WTC11 (cell line): ENCODE measurements at regions not wholly inside any gene's neighbourhood (a gene's known extent, or its start where the extent isn't known, plus 50 kb on each side); places are given as distances from the start of the nearest gene placed in this dataset.
A peak's percentile ranks its signal among the peaks of the same experiment; 100 is the strongest.
"Not testable (repeated sequence)": the region's sequence is repeated elsewhere in the genome, so short reads cannot be mapped to it uniquely, and the experiment has no call there.

ENCODE experiments used
- ATAC-seq: fragments of 200-7000 bp; cut with Tn5 transposase; 2 replicates; pipeline ENCODE4 v1.10.0; 2021; ENCODE audit warnings: mild to moderate bottlenecking, moderate library complexity
- CTCF ChIA-PET: fragments of 300-600 bp; sonication (Branson Sonifier 250); formaldehyde crosslinking; loops from one replicate; lab custom pipeline; 2021; ENCODE audit warnings: antibody characterized with exemption; lab: Charles Lee
- POLR2A ChIA-PET: fragments of 350-600 bp; sonication (Branson Sonifier 250); formaldehyde crosslinking; loops from one replicate; lab custom pipeline; 2021; ENCODE audit warnings: antibody characterized with exemption; lab: Charles Lee
- DNase-seq: peaks from one replicate; pipeline ENCODE4 v3.0.0; 2021; ENCODE audit warnings: low spot score
- H3K27ac Mint-ChIP-seq: 2 replicates; pipeline ENCODE4 v1.8.0; 2021; ENCODE audit warnings: mixed read lengths
- H3K27me3 Mint-ChIP-seq: 2 replicates; pipeline ENCODE4 v1.8.0; 2021; ENCODE audit warnings: low read depth, mild to moderate bottlenecking, moderate library complexity, mixed read lengths
- H3K36me3 Mint-ChIP-seq: 2 replicates; pipeline ENCODE4 v1.8.0; 2021; ENCODE audit warnings: mixed read lengths
- H3K4me1 Mint-ChIP-seq: 2 replicates; pipeline ENCODE4 v1.8.0; 2022; ENCODE audit warnings: mixed read lengths
- H3K4me3 Mint-ChIP-seq: 2 replicates; pipeline ENCODE4 v1.8.0; 2021; ENCODE audit warnings: mild to moderate bottlenecking, moderate library complexity, mixed read lengths
- H3K9me3 Mint-ChIP-seq: 2 replicates; pipeline ENCODE4 v1.8.0; 2021; ENCODE audit warnings: mixed read lengths

DNA sequence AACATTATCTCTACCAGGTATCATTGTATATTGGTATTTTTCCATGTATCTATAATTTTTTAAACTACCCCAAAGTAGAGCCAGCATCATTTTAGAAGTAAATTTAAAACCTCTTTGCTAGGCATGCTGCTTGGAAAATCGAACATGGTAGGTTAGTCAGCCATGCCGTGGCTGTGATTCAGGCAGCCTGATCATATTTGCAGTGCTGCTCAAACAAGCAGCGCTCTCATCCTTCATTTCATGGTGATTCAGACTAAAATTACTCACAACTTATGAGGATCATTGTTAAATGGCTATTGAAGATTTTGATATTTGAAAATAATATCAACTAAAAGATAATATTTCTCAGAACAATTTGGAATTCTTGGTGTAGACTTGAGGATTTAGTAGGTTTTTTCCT lies 161.2 kb upstream of the SPATA31A3 start:
- POLR2A ChIA-PET, DNase-seq, H3K27me3 Mint-ChIP-seq, CTCF ChIA-PET, H3K9me3 Mint-ChIP-seq, H3K4me1 Mint-ChIP-seq, ATAC-seq, H3K4me3 Mint-ChIP-seq, H3K36me3 Mint-ChIP-seq, H3K27ac Mint-ChIP-seq: not testable (repeated sequence)

DNA sequence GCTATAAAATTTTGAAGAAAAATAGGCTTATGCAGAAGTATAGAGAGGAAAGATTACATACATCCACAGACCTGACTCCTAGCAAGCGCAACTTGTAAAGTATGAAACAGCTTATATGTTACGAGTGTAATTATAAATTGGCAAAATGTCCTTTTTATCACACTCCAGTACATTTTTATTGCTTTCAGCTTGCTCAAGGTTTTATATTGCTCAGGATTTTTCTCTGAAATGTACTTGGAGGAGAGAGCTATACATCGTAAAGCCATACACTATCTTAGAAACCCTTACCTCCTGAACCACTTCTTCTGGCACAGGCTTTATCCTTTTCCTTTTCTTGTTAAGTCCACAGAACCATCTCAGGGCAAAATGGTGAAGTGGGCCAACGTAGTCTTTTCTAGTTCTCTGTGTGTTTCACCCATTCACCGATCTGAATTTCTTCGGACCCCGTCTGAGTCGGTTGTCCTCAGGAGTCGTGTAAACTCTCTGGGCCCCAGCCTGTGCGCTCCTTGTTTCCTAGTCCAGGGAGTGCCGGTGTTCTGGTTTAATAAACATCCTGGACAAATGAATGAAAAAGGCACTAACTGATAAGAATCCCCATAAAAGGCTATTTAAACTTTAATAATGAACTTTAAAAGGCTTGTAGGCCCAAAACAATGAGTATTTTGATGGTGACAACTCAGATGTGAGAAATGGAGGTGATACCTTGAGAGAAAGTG lies 150.2 kb upstream of the SPATA31A3 start:
- H3K36me3 Mint-ChIP-seq, H3K27me3 Mint-ChIP-seq, POLR2A ChIA-PET, H3K4me3 Mint-ChIP-seq, H3K4me1 Mint-ChIP-seq, H3K9me3 Mint-ChIP-seq, H3K27ac Mint-ChIP-seq, DNase-seq, CTCF ChIA-PET, ATAC-seq: not testable (repeated sequence)

DNA sequence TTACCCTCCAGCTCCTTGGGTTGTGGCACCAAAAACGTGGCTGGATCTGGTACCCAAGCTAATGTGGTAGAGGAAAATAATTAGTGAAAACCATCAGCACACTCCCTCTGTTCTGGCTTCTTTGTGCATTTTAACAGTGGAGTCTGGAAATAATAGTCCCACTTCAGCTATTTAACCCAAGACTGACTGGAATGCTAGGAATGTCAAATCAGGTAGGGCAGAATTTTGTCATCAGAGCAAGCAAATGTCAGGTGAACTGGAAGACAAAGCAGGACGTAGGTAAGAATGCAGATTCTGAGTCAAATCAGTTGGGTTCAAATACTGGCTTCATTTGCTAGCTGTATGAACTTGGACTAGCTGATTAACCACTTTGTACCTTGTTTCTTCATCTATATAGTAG lies 144.0 kb upstream of the SPATA31A3 start:
- DNase-seq, H3K9me3 Mint-ChIP-seq, H3K27ac Mint-ChIP-seq, CTCF ChIA-PET, H3K4me3 Mint-ChIP-seq, H3K4me1 Mint-ChIP-seq, POLR2A ChIA-PET, H3K36me3 Mint-ChIP-seq, H3K27me3 Mint-ChIP-seq: not testable (repeated sequence)
- peak; percentile 72 for ATAC-seq

GRCh38 chr9:67133124-67133523 lies 140.8 kb upstream of the SPATA31A3 start:
- POLR2A ChIA-PET, H3K9me3 Mint-ChIP-seq: not testable (repeated sequence)

DNA sequence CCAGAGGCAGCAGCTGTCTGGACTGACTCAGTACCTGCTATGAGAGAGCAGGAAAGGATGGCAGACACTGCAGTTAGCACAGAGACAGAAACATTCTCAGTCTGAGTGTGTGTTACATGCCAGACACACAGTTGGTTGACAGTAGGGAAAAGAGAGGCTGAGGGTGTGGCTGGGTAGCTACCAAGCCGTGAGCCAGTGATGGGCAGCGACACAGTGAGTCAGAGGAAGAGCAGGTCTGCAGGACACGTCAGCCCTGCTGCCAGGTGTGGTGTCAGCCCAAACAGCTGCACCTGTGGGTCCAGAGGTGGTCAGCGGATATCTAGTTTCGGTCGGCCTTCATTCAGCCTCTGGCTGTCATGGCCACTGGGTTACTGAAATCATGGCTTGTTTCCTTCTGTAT lies 124.4 kb upstream of the SPATA31A3 start:
- H3K27me3 Mint-ChIP-seq, H3K27ac Mint-ChIP-seq, POLR2A ChIA-PET, H3K4me3 Mint-ChIP-seq, H3K36me3 Mint-ChIP-seq, CTCF ChIA-PET, DNase-seq, H3K4me1 Mint-ChIP-seq, ATAC-seq, H3K9me3 Mint-ChIP-seq: not testable (repeated sequence)

More at GRCh38 chr9:67133124-67133523, 140.8 kb upstream of the SPATA31A3 start:
- H3K27me3 Mint-ChIP-seq, H3K4me3 Mint-ChIP-seq, H3K27ac Mint-ChIP-seq, H3K36me3 Mint-ChIP-seq, H3K4me1 Mint-ChIP-seq, ATAC-seq, CTCF ChIA-PET, DNase-seq: not testable (repeated sequence)

DNA sequence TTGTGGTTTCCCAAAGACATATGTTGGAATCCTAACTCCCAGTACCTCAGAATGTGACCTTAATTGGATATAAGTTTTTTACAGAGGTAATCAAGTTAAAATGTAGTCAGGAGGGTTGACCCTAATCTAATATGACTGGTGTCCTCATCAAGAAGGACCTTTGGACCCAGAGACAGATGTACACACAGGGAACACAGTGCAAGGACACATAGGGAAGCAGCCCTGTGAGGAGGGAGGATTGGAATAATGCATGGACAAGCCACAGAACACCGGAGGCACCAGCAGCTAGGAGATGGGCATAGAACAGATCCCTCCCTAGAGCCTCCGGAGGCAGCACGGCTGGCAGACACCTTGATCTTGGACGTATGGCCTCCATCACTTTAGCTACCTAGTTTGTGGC lies 119.8 kb upstream of the SPATA31A3 start:
- H3K4me1 Mint-ChIP-seq, POLR2A ChIA-PET, CTCF ChIA-PET, H3K9me3 Mint-ChIP-seq, H3K27me3 Mint-ChIP-seq, ATAC-seq, H3K36me3 Mint-ChIP-seq, DNase-seq, H3K4me3 Mint-ChIP-seq, H3K27ac Mint-ChIP-seq: not testable (repeated sequence)

- H3K27ac Mint-ChIP-seq, H3K4me3 Mint-ChIP-seq, DNase-seq, ATAC-seq, H3K9me3 Mint-ChIP-seq, POLR2A ChIA-PET, H3K36me3 Mint-ChIP-seq, H3K4me1 Mint-ChIP-seq, CTCF ChIA-PET, H3K27me3 Mint-ChIP-seq: not testable (repeated sequence)
Observed at GRCh38 chr9:67111733-67112132, 119.4 kb upstream of the SPATA31A3 start.

GRCh38 chr9:67109859-67110258 lies 117.5 kb upstream of the SPATA31A3 start:
- ATAC-seq, H3K4me1 Mint-ChIP-seq, CTCF ChIA-PET, H3K9me3 Mint-ChIP-seq, POLR2A ChIA-PET, DNase-seq, H3K4me3 Mint-ChIP-seq, H3K27me3 Mint-ChIP-seq, H3K27ac Mint-ChIP-seq, H3K36me3 Mint-ChIP-seq: not testable (repeated sequence)

DNA sequence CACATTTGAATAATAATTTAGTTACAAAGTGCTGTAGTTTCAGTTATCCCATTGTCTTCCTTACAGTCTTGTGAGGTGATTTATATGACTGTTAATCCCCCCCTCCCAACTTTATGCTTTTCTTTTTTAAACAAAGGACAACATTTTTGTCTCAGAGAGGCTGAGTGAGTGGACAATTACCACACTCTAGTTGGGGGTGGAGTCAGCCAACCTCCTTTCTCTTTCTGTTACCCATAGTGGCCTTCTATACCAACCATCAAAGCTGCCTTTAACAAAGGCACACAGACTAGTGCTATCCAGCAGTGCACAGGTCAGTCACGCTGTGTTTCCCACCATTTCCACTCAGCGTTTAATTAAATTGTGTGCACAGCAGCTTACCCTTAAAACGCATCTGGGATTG lies 114.3 kb upstream of the SPATA31A3 start:
- H3K9me3 Mint-ChIP-seq, H3K27ac Mint-ChIP-seq, H3K27me3 Mint-ChIP-seq, DNase-seq, CTCF ChIA-PET, H3K4me3 Mint-ChIP-seq, H3K4me1 Mint-ChIP-seq, H3K36me3 Mint-ChIP-seq, POLR2A ChIA-PET: not testable (repeated sequence)
- ATAC-seq: peak; percentile 56

GRCh38 chr9:67102506-67103276 lies 110.3 kb upstream of the SPATA31A3 start:
- POLR2A ChIA-PET, H3K4me3 Mint-ChIP-seq, DNase-seq, CTCF ChIA-PET, H3K27ac Mint-ChIP-seq, H3K27me3 Mint-ChIP-seq, ATAC-seq, H3K36me3 Mint-ChIP-seq, H3K9me3 Mint-ChIP-seq, H3K4me1 Mint-ChIP-seq: not testable (repeated sequence)

DNA sequence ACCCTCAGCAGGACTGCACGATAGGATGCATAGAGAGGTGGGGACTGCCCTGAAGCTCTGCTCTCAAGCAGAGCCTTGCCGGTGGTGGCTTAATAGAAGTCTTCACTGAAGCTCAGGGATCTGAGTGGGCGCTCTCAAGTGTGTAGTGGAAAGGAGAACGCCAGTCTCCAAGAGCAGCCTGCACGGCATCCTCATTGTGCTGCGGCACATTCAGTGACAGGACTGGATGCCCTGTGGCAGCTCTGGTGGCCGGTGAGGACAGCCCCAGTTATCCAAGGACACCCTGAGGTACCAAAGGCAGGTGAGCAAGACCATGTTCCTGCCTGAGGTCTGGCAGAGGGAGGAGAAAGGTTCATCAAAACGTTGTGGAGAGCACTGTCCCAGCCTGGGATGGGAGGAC lies 98.8 kb upstream of the SPATA31A3 start:
- H3K4me3 Mint-ChIP-seq, CTCF ChIA-PET, H3K27ac Mint-ChIP-seq, DNase-seq, H3K9me3 Mint-ChIP-seq, POLR2A ChIA-PET, H3K36me3 Mint-ChIP-seq, ATAC-seq, H3K27me3 Mint-ChIP-seq, H3K4me1 Mint-ChIP-seq: not testable (repeated sequence)

DNA sequence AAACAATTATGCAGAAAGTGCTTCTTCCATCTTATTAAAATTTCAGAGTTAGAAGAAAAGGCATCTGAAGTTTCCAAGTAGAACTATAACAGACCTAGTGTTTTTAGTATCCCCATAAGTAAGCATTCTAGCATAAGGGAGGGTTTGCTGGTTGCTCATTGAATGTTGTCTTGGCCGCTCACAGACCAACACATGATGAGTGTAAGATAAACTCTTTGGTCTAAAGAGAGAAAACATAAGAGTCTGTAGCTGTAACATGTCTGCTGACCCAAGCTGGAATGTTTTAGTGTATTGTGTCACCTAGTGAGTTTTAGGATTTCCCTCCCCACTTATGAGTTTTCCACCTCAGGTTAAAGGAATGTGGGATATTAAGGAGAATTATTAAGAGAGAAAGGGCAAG lies 94.5 kb upstream of the SPATA31A3 start:
- POLR2A ChIA-PET, H3K9me3 Mint-ChIP-seq, DNase-seq, H3K27ac Mint-ChIP-seq, H3K4me3 Mint-ChIP-seq, CTCF ChIA-PET, H3K27me3 Mint-ChIP-seq, H3K36me3 Mint-ChIP-seq, ATAC-seq, H3K4me1 Mint-ChIP-seq: not testable (repeated sequence)
